GM03348 (cell line): ENCODE measurements at regions not wholly inside any gene's neighbourhood (a gene's known extent, or its start where the extent isn't known, plus 50 kb on each side); places are given as distances from the start of the nearest gene placed in this dataset.
"Not testable (repeated sequence)": the region's sequence is repeated elsewhere in the genome, so short reads cannot be mapped to it uniquely, and the experiment has no call there.

Experiments
- DNase-seq: peaks from one replicate; pipeline ENCODE4 v3.0.0; 2012; ENCODE audit warnings: low spot score

GRCh38 chr5:56686337-56687195, 128.8 kb upstream of the MAP3K1 start:
- DNase-seq: no peak

DNA sequence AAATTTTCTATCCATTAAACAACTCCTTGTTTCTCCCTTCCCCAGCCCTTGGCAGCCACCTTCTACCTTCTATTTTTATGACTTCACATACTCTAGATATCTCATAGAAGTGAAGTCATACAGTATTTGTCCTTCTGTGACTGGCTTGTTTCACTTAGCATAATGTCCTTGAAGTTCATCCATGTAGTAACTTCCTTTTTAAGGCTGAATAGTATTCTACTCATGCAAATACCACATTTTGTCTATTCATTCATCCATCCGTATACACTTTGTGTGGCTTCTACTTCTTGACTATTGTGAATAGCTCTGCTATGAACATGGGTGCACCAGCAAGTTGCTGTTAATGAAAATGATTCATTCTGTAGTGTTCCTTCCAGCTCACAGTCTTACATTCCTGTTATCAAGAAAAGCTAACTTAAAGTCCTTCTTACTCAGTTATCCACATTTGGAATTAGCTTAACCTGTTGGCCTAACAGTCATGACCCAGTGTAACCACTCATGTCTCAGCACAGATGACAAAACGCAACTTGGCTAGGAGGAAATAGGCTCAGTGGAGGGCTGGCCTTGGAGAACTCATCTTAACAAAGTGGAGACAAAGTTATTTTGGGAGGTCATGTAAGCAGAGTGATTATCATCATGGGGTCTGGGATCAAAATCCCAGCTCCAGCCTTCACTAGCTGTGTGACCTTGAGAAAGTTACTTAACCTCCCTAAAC, 129.7 kb upstream of the MAP3K1 start:
- no peak for DNase-seq

DNA sequence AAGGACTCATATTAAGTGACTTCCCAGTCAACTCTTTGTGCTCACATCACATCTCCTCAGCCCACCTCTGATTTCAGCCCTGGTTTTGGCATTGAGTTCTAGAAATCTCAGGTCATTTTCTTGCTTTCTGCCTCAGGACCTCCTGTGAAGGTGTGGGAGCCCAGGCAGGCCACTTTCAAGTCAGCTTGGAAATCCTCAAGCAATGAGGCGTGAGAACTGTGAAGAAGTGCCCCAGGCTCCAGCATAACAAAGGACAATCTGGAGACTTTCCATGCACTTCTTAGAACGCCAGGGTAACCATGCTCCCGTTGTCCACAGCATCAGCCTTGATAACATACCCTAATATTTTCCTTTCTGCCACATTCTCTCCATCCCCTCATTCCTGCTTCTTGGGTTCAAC, 131.2 kb upstream of the MAP3K1 start:
- no peak for DNase-seq

DNA sequence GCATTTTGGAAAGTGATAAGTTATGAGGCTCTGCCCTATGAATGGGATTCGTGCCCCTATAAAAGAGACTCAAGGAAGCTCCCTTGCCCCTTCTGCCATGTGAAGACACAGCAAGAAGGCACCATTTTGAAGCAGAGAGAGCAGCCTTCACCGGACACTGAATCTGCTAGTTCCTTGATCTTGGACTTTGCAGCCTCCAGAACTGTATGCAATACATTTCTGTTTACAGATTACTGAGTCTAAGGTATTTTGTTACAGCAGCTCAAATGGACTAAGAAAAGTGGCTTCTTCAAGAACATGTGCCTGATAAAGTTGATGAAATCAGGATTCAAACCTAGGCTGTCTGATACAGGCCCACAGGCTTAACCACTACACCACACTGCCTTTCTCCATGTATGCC, 131.6 kb upstream of the MAP3K1 start:
- DNase-seq: no peak

- DNase-seq: no peak
Measured at GRCh38 chr5:56683281-56683680, 132.1 kb upstream of the MAP3K1 start.

DNA sequence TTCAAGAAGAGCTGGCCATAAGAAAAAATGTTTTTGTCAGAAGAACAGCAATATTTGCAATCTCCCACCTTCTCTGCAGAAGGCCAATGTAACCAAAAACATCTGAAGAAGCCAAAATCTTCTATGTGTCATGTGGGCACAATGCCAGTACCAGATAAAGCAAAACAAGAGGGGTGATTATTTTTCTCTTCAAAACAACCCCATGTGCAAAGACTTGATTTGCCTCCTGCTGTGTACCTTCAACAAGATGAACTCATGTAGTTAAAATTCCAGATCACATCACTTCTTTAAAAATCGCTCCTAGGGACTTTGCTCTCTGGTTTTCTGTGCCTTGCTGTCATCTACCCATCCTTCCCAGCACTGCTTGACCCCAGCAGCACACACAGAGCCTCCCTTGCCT, 134.0 kb upstream of the MAP3K1 start:
- DNase-seq: no peak

DNA sequence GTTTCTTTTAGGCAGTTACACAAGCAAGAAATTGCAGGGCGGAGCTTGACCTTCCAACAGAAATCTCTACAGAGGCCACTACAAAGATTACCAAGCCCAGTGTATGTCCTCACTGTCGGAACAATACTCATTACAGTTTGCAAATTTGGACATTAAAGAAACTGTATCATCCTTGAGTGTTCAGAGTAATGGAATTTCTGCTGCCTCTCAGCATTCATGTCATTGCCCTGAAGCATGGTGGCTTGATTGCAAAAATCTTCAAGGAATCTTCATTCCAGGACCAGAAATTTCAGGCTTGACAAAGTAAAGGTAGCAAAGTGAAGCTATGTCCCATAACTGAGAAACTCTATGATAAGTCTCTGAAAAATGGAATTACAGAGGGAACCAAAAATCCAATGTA, 134.6 kb upstream of the MAP3K1 start:
- no peak for DNase-seq

DNA sequence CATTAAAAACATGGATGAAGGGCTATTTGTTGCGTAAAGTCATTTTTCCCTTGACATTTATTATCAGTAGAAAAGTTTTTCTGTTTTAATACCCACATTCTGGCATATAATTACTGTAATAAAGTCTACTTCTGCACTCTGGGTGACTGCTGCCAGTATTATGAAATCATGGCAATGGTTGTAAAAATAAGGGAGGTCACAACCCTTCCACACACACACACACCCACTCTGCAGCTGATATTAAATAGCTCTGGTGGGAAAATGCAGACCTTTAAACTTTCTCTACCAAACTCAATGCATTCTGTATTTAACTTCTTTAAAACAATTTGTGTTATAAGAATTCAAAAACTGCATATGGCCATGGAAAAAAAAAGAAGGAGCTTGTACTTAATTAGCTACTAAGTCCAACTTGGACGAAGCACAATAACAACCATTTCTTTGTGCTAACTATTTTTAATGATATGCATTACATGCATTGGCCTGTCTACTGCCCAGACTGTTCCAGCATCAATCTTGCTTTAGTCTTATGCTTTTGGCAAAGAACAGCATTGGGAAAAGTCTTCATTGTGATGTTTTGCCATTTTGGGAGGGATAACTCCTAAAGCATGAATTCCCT, 137.6 kb upstream of the MAP3K1 start:
- DNase-seq: no peak

DNA sequence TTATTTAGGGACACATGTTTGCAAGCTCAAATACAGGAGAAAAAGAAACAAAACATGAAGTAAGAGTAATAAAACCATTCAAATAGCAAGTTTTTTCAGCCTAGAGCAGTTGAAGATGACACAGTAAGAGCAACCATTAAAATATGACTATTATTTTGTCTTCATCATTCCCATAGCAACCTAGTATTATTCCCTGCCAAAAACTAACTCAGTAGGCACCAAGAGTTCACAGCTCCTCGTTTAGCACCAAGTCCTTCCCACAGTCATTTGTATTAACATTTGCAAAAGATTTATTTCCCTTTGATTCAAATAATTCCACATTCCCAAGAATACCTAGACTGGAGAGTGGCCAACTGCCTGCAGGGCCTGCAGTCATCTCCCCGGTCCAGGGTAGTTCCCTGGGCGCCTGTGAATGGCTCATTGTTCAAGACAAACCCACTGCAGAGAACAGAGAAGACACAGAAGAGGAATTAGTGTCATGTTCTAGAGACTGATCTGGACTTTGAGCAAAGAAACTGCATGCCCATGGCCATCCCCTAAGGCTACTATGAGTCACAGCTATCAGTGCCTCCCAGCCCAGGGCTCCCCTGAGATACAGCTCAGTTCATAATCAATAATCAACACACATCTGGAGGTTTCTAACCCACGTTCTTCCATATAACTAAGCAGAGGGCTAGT, 139.1 kb upstream of the MAP3K1 start:
- no peak for DNase-seq

GRCh38 chr5:56674441-56674840, 140.9 kb upstream of the MAP3K1 start:
- DNase-seq: no peak

- no peak for DNase-seq
Measured at GRCh38 chr5:56673171-56673570, 142.2 kb upstream of the MAP3K1 start.

GRCh38 chr5:56671571-56671970, 143.8 kb upstream of the MAP3K1 start:
- no peak for DNase-seq

DNA sequence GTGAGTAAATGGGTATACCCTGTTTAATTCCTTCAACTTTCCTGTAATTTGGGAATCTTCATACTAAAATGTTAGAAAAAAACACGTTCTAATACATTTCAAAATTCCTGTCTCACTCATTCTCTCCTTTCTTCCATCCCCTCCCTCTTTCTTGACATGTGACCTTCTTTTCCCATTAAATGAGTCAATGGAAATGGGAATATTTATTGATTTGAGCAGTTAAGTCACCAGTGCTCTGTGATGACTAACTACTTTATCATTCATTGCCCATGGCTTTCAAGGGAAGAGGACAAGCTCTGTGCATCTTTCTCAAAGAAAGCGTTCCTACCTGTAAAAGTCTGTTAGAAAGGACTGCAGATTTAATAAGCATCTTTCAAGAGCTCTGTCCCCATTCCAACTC, 144.4 kb upstream of the MAP3K1 start:
- no peak for DNase-seq

DNA sequence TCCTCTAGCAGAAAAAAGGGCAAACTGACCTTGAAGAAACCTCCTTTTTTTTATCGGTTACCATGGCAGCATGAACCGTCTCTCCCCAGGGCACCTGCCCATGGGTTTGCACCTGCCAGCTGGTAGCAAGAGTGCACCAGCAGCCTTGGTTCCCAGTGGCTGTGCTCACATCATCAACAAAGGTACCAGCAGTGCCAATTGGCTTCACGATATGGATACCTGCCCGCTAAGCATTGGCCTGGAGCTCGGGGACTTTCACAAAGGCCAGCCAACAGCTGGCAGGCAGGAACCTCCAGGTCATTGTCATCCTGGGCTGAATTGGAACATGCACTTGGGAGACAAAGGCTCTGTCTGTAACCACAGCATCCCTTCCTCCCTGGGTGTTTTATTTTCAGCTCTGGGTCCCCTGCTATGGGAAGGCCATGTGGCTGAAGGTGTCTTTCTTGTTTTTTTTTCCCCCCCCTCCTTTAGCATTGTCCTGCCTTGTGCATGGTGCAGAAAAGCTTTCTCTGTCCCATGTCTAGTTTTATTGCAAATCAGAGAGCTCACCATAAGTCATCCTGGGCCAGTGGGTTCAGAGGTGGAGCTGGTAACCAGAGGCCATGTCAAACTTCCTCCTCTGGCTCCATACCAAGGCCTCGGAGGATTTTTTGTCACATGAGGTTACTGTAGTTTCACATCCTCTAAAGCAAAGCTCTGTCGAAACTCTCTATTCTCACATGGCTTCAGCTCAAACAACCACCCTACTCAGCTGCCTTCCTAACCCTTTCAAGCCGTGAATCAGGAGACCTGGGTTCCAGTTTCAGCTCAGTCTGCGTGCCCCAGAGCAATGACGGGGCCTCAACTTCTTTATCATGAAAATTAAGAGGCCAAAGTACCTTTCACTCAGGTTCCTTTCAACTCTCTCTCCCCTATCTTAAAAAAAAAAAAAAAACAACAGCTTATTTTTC, 145.5 kb upstream of the MAP3K1 start:
- no peak for DNase-seq

DNA sequence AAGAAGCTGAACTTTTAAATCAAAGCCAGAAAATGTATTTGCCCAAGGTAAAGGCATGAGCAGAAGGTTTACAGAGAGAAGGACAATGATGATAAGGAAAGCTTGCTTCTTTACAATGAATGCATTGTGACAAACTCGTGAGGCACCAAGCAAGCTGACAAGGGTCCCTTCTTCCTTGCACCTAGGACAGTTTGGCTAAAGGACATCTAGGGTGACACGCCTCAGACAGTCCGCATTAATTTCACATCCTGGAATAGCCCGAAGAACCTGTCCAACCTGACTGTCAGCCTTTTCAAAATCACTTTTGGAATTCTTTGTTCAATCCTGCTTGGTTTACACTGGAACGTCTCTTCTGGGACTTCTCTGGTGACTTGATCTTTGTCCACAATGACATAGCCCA, 146.4 kb upstream of the MAP3K1 start:
- DNase-seq: no peak

DNA sequence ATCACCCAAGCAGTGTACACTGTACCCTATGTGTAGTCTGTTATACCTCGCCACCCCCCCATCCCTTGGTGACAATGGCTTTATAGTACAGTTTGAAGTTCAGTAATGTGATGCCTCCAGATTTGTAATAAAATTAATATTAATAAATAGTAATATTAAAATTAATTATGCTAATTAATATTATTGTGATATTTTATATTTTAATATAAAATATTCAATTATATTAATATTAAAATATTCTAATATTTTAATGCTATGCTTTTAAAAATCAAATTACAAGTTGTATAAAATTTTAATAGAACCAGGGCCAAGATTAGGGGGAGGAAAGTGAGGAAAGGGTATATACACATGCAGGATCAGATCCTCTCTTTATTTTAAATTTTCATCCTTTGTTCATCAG, 147.7 kb upstream of the MAP3K1 start:
- no peak for DNase-seq

DNA sequence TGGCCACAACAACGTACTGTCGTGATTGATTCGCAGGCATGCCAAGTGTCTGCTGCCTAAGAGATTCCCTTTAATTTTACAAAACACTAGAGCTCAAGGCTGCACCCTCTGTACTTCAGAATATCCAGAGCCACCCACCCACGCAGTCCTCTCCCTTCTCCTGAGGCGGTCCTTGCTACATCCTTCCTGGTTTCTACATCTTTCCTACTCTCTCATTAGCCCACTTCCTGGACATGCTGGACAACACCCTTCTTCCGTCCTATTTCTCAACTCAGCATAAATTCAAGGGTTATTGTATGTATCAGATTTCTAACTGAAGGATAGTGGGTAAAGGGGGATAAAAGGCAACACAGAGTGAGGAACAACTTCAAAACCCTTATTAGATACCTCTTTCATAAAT, 148.4 kb upstream of the MAP3K1 start:
- DNase-seq: no peak

GRCh38 chr5:56665117-56665516, 150.2 kb upstream of the MAP3K1 start:
- not testable (repeated sequence) for DNase-seq

GRCh38 chr5:56664025-56664424, 151.3 kb upstream of the MAP3K1 start:
- DNase-seq: no peak

GRCh38 chr5:56663523-56663922, 151.8 kb upstream of the MAP3K1 start:
- no peak for DNase-seq

GRCh38 chr5:56662893-56663292, 152.5 kb upstream of the MAP3K1 start:
- no peak for DNase-seq
